IPS DF 19.7 (cell line): ENCODE measurements at regions not wholly inside any gene's neighbourhood (a gene's known extent, or its start where the extent isn't known, plus 50 kb on each side); places are given as distances from the start of the nearest gene placed in this dataset.

ENCODE experiments used
- DNase-seq: peaks from one replicate; pipeline ENCODE4 v3.0.0-alpha.2; 2013; ENCODE audit warnings: low read depth, low spot score

DNA sequence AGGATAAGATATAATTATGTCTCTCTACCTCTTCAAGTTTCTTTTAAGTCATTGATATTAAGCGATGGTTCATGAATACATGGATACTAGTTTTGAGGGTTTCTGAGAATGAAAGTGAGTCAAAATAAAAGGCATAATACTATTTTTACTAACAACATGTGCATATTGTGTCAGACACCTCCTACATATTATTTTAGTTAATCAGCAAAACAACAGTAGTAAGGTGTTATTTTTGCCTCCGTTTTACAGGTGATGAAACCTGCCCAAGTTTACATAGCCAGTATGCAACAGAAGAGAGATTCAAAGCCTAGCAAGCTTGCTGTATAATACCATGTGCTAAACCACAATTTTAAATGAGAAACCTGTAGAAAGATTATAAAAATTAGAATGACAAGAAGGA is 544.1 kb downstream of the EPHA5 start:
- DNase-seq, result no peak

DNA sequence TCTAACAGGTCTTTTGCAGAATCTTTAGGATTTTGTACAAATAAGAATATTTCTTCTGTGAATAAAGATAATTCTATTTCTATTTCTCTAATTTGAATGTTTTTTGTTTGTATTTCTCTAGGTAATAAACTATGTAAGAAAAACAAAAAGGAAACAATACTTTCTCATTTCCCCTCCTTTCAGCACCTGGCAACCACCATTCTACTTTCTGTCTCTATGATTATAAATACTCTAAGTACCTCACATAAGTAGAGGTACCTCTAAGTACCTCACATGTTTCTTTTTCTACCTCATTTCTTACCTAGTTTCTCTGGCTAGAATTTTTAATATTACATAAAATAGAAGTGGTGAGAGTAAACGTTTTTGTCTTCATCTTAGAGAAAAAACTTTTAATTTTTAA is 550.0 kb downstream of the EPHA5 start:
- DNase-seq, result no peak

DNA sequence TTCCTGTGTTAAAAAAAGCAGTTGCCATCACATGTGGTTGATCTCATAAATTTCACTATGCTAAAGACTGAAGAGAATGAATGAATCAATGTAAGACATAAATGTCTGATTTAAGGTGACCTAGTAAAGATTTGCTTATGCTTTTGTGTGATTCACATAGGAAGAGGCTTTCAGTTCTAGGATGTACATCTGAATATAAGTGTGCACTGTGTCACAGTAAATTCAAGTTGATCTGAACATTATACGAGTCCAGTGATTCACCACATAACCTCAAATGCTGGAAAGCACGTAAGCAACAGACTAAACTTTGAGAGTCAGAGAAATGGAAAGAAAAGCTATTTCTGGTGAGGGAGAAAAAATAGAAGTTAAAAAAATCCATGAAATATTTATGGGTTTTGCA is 567.9 kb downstream of the EPHA5 start:
- DNase-seq, result no peak

DNA sequence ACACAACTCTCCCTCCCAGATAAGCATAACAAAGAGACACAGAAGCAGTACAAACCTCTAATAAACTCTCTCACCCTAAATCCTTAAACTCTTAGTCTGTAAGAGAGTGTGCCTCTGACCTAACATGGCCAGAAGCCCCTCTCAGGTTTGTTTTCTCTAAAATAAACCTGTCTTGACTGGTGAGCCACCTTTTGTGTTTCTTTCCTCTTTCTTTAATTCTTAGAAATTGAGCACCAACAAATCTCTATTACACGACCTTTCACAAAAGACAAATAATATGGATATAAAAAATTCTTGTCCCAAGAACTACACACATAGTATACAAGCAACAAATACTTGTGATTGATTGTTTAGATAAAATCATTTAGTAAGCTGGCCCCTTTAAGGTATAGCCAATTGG is 573.7 kb downstream of the EPHA5 start:
- no peak for DNase-seq

GRCh38 chr4:65089666-65090065 is 580.6 kb downstream of the EPHA5 start:
- DNase-seq, result no peak

DNA sequence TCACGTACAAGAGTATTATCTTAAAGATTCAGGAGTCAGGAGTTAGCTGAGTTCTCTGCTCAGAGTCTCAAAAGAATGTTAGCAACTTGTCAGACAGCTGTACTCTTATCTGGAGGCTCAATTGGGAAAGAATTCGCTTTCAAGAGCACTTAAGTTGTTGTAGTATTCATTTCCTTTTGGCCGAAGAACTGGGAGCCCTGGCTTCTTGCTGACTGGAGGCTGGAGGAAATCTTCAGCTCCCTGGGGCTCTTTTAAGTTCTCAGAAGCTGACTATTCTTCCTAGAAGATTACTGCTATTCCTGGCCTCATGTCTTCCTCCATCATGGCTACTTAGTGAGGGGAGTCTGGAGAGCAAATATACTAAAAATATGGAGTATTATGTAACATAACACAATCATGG is 587.2 kb downstream of the EPHA5 start:
- DNase-seq, result no peak

DNA sequence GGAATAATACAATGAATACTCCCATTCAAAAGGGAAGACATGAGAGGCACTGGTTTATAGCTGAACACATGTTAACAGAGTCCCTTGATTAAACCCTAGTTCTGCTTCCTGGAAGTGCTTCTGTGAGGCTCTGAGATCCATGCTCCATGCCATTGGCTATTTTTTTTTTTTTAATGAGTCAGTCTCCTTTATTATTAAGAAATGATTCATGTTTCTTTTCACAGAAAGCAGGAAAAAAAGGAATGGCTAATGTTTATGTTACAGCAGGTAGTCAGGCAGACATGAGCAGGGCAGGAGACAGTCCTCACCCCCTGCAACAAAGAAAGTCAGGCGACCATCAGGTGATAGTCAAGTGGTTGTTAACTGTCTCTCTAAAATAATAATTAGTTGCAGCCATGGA is 598.7 kb downstream of the EPHA5 start:
- DNase-seq, result no peak

DNA sequence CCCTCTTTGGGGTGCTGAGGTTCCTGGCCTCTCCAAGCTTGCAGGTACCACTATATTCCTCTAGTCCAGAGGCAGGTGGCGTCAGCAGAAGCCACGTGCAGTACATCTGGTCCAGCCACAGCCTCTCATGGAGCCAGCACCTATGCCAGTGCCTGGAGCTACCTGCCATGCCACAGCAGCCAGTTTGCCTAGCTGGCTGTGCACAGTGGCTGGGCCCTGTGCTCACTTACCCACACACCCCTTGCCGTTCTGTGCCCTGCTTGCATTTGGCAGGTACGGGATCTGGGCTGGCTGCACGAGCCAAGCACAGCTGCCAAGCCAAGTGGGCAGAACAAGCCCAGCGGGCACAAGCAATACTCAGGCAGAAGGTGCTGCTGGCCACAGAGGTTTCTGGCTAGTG is 601.1 kb downstream of the EPHA5 start:
- no peak for DNase-seq

- DNase-seq, result no peak
These were observed 604.2 kb downstream of the EPHA5 start for GRCh38 chr4:65066106-65066505.

DNA sequence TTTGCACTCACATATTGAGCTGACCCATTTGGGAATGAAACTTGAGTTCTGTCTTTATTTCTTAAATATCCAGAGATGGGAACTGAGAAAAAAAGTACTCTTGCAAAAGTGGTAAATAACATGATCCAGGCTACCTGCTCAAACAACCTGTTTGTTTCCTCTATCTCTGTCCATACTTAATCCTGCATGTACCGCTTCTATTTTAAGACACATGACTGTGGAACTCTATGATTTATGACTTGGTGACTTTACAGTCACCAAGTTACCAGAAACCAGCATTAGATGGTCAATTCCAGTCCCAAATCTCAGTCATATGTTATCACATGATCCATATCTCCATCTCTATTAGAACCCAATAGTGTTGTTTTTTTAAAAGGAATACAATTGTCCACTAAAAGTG is 606.7 kb downstream of the EPHA5 start:
- DNase-seq, result no peak

GRCh38 chr4:65050786-65051185 is 619.5 kb downstream of the EPHA5 start:
- no peak for DNase-seq

- no peak for DNase-seq
These were observed 623.8 kb downstream of the EPHA5 start for GRCh38 chr4:65046192-65047133.

- DNase-seq, result no peak
These were observed 624.6 kb upstream of the TECRL start for GRCh38 chr4:65033899-65034298.

DNA sequence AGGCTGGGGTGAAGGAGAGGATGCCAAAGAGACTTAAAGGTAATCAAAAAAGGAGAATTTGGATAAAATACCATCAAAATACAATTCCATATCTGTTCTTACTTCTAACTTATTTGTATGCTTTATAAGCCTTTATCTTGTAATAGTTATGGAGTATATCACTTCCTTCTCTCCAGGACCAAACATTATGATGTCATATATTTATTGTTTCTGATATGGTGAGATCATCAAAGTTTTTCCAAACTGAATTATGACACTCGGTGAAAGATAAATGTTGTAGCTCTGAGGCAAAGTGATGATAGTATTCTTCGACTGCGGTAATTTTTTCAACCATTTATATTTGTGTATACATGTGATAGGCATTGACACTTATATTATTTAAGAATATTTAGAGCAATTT is 619.3 kb upstream of the TECRL start:
- DNase-seq, result no peak

DNA sequence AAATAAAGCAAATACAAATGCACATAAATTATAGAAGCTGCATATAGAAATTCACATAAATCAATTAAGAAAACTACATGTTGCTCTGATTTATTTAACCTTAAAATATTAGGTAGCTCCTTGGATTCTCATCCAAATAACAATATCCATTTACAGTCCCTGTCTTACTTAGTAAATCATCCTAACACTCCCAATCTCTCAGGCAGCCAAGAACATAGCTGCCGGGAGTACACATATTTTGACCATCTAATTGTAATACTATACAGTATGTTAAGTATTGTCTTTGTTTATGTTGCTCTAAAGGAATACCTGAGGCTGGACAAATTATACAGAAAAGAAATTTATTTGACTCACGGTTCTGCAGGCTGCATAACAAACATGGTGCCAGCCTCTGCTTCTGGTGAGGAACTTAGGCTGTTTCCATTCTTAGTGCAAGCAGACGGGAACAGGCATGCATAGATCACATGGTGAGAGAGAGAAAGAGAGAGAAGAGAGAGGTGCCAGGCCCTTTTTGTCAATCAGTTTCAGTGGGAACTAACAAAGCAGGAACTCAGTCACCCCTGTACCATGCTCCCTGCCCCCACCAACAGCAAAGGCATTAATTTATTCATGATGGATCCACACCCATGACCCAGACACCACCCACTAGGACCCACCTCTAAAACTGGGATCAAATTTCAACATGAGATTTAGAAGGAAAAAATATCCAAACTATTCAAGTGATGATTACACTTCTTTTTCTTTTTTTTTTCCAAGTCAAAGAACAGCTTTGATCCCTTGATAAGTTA is 614.8 kb upstream of the TECRL start:
- DNase-seq, result no peak

- no peak for DNase-seq
These were observed 613.8 kb upstream of the TECRL start for GRCh38 chr4:65023081-65023480.

- no peak for DNase-seq
These were observed 612.5 kb upstream of the TECRL start for GRCh38 chr4:65021737-65022136.

DNA sequence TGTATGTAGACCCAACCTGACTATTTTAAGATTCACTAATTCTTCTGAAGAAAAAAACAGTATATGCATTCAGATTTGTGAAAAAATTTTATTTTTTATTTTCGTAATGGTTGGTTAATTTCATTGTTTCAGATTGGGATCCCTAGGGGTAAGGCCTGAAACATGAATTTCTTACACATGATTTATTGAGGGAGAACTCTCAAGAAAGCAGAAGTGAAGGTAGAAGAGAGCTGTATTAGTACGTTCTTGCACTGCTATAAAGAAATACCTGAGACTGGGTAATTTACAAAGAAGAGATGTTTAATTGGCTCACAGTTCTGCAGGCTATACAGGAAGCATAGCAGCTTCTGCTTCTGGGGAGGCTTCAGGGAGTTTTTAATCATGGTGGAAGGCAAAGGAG is 611.9 kb upstream of the TECRL start:
- DNase-seq, result no peak

GRCh38 chr4:65019775-65020174 is 610.5 kb upstream of the TECRL start:
- DNase-seq, result no peak

DNA sequence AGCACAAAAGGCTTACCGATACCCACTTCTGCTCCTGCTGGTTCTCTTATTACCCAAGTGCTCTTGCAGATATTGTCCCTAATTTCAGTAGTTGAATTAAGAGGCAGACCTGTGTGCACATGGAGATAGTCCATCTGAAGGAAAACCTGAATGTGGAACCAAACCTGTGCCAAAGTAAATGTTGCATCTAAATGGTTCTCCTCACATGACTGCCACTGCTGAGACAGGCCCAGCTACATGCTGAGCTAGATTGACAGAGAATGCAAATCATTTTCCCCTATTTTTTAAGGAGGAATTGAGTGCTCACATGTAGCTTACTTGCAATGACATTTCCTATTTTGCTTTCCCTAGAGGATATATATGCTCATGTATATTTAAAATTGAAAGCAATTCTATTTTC is 609.1 kb upstream of the TECRL start:
- no peak for DNase-seq

GRCh38 chr4:65014078-65014477 is 604.8 kb upstream of the TECRL start:
- DNase-seq, result no peak

DNA sequence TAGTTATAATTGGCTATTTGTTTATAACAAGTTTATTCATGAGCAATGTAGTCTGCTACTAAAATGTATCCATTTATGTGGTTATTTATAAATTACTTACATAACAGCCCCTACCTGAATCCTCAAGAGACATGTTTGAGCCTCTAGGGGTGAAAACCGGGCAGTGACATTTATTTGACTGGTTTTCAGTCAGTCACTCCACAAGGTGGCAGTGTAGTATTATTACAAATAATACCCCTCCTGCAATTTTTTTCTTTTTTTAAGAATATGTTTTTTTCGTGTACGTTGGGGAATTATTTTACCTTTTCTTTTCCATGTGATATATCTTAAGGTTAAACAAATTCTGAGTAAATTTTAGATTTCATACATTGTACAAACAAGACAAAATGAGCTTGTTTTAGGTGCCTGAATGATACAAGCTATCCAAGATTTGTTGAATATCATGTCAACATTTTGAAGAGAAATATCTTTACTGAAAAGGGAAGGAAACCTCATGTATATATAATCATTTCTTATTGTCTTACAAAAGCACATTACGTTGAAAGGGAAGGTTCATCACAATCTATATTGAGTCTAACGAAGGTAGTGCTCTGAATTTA is 598.7 kb upstream of the TECRL start:
- DNase-seq, result no peak

GRCh38 chr4:64975177-64975576 is 565.9 kb upstream of the TECRL start:
- DNase-seq, result no peak
